ENCODE measurements at regions not wholly inside any gene's neighbourhood (a gene's known extent, or its start where the extent isn't known, plus 50 kb on each side); places are given as distances from the start of the nearest gene placed in this dataset.

- ChIA-PET CTCF (interaction anchor here (1.9 kb wide), 1 partner anchor 15 kb away, joined by 7 read pairs; no protein-coding TSS in a partner anchor), POLR2A (no interaction called here)
- no peaks in the 10 kb centered on the region for H3K36me3 ChIP-seq (ENCODE audit: control insufficient read depth in 2 of 2, extremely low read depth in 1 of 2, insufficient read depth in 2 of 2, low read length in 2 of 2)
- H3K27ac ChIP-seq (ENCODE audit: insufficient read depth, low read depth, low read length): no peak overlapping the region
- H4K20me1 ChIP-seq (replicated peaks; ENCODE audit: control insufficient read depth, extremely low read depth, insufficient read depth, low read length): no peaks in the 10 kb centered on the region
- no peak overlapping the region for H3K4me2 ChIP-seq (ENCODE audit: insufficient read depth, low read length)
- H2AFZ ChIP-seq (ENCODE audit: low read depth, low read length): no peak overlapping the region
- H3K9me3 ChIP-seq (replicated peaks; ENCODE audit: control insufficient read depth, insufficient read depth, low read length): no peaks in the 10 kb centered on the region
- H3K79me2 ChIP-seq (ENCODE audit: control insufficient read depth, insufficient read depth, low read length): no peaks in the 10 kb centered on the region
- dilution Hi-C loops (cut with MboI; ENCODE audit: extremely low pct_ligation_motif_present, low sequenced_read_pairs) (no loop called here), intact Hi-C loops (cut with micrococcal nuclease) (no loop called here)
- no peak for TF ChIP-seq FOS (IDR thresholded peaks at IDR 0.05; ENCODE audit: borderline replicate concordance, insufficient read depth, low read length)
- no peak for TF ChIP-seq MYC (IDR thresholded peaks at IDR 0.05; ENCODE audit: low read depth, low read length)
- TF ChIP-seq CTCF (IDR thresholded peaks at IDR 0.05; ENCODE audit: extremely low read depth in 1 of 2, insufficient read depth in 1 of 2, low read depth in 1 of 2, low read length in 2 of 2): no peak
- TF ChIP-seq POLR2AphosphoS5 (IDR thresholded peaks at IDR 0.05; ENCODE audit: insufficient read depth, low read depth, low read length): no peak
- no peak for TF ChIP-seq JUN (IDR thresholded peaks at IDR 0.05; ENCODE audit: borderline replicate concordance, insufficient read depth, insufficient read length, low read depth)
- no peak for TF ChIP-seq EZH2 (IDR thresholded peaks at IDR 0.05; ENCODE audit: borderline replicate concordance, low read depth, low read length, severe bottlenecking)
- H3K9ac ChIP-seq (replicated peaks; ENCODE audit: extremely low read depth, insufficient read depth, low read length): no peak overlapping the region
- no TSS peak for BruUV-seq (replicated peaks)
- no peaks in the 10 kb centered on the region for H3K27me3 ChIP-seq (ENCODE audit: control insufficient read depth in 2 of 2, insufficient read depth in 2 of 2, low read length in 2 of 2)
- FAIRE-seq: no peak
- H3K4me3 ChIP-seq (replicated peaks in 1 of 3; ENCODE audit: insufficient read depth in 1 of 3, low read depth in 1 of 3, low read length in 3 of 3): no peak overlapping the region
- H3K9me1 ChIP-seq (replicated peaks; ENCODE audit: control insufficient read depth, extremely low read depth, insufficient read depth, low read length): no peaks in the 10 kb centered on the region
- DNase-seq (ENCODE audit: low read depth, low spot score): no peak
- H3K4me1 ChIP-seq (ENCODE audit: control insufficient read depth, extremely low read depth, insufficient read depth, low read length): no peaks in the 10 kb centered on the region
These were observed 852.0 kb upstream of the ADAMTS5 start for GRCh38 chr21:27818847-27819246.
